GM12892 (cell line): ENCODE measurements at regions not wholly inside any gene's neighbourhood (a gene's known extent, or its start where the extent isn't known, plus 50 kb on each side); places are given as distances from the start of the nearest gene placed in this dataset.

ENCODE experiments used
- POLR2A ChIP-seq: IDR thresholded peaks from 2 replicates; pipeline ENCODE4 v1.6.1; 2011; ENCODE audit warnings: low read depth, low read length, control low read depth
- POLR2AphosphoS5 ChIP-seq: IDR thresholded peaks from 2 replicates; pipeline ENCODE4 v1.6.1; 2011; ENCODE audit warnings: low read depth, low read length, control low read depth
- TAF1 ChIP-seq: IDR thresholded peaks from 2 replicates; pipeline ENCODE4 v1.6.1; 2011; ENCODE audit warnings: low read depth, mild to moderate bottlenecking, control low read depth, low read length, borderline replicate concordance

GRCh38 chr4:151569650-151570049 lies 160.7 kb downstream of the FHIP1A start:
- TF ChIP-seq POLR2A (no peak), POLR2AphosphoS5 (no peak), TAF1 (no peak)
